HG02763 (cell line): ENCODE measurements at regions not wholly inside any gene's neighbourhood (a gene's known extent, or its start where the extent isn't known, plus 50 kb on each side); places are given as distances from the start of the nearest gene placed in this dataset.

Experiments used
- ATAC-seq: cut with Tn5 transposase; IDR thresholded peaks from one replicate; pipeline ENCODE4 v1.9.1; 2021; ENCODE audit warnings: mild to moderate bottlenecking, moderate library complexity; ENCODE audit not compliant: unreplicated experiment

DNA sequence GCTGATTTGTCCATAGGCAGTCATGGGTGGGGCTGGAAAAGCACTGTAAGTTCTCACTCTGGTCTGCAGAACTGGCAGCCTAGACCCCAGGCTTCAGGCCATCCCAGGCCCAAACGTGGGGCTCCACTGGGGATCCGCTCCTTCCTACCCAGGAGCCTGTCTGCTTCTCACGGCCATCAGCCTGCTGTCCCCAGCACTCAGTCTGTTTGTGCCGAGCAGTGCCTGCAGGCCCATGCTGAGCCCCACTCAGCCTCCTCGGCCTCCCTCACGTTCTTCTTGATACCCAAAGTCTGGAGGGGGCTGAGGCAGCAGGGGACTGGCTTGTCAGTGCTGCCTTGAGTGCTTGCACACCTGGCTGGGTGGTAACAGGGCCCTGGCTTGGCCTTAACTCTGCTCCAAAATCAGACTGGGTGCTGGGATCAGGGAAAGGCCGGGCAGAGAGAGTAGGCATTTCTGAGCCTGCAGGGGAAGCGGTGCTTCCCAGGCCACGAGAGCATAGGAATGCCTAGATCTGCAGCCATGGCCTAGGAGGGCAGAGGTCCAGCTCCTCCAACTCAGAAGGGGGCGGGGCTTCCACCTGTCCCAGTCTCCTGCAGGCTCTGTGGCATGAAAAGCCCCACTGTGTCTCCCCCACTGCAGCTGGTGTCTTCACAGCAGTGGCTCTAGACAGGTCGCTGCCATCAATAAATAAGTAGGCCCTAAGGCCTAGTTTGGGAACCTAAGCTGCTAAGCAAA is 772.4 kb upstream of the FBXO33 start:
- ATAC-seq: no peak

DNA sequence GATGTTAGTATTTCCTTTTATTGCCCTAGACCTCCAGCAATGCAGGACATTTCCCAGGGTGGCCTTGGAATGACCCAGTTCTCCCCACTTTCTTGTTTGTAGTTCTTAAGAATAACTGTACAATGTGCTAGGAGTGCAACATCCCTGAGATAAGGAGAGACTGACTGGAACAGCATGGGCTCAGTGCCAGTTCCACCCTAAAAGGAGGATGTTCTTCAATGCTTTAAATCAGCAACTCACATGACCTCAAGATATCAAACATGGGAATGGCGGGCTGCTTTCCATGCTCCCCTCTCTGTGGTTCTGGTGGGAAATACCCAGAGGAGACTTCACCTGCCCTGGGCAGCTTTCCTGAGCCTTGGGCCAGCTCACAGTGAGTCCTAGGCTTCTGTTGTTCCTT is 766.9 kb upstream of the FBXO33 start:
- no peak for ATAC-seq

DNA sequence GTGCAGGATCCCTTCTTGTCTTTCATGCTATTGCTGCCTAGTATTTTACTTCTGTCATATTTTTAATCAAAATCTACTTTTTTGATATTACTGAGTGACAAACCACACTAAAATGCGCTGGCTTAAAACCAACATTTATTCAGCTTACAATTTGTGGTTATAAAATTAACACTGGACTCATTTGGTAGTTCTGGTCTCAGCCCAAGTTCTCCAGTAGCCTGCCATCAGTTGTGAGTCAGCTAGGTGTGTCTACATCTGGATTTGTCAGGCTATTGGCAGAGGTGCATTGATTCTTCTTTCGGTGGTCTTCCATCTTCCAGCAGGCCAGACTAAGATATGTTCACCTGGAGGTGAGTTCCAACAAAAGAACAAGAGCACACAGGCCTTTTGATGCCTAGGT is 765.1 kb upstream of the FBXO33 start:
- ATAC-seq: no peak

DNA sequence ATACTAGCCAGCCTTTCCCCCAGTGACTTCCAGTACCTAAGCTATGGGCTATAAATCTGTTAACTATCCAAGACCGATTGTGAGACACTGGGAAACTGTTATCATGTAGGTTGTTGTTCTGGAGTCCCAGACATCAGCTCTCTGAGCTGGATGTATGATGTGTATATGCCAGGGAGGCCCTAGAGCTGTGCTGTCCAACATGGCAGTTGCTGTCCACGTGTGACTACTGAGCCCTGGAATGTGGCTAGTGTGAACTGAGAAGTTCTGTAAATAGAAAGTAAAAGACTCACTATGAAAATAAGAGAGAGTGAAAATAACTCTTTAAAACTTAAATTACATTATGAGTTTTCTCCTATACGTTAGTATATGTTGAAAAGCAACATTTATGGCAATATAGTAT is 755.8 kb upstream of the FBXO33 start:
- no peak for ATAC-seq

DNA sequence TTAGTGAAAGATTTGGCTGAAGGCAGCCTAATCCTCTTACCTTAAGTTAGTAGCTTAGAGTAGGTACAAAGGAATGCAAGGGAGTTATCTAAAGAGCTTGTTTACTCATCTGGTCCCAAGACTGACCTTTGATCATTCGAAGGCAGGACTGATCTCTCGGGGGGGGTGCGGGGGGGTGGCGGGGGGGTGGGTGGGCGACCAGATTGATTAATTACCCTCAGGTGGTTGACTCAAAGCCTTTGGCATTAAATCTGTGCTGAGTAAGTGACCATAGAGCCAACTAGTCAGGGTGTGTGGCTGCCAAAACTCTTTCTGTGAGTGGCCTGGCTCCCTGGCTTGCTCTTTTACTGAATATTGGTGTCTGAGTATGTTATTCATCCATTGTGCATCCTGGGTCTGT is 731.9 kb upstream of the FBXO33 start:
- ATAC-seq: no peak

DNA sequence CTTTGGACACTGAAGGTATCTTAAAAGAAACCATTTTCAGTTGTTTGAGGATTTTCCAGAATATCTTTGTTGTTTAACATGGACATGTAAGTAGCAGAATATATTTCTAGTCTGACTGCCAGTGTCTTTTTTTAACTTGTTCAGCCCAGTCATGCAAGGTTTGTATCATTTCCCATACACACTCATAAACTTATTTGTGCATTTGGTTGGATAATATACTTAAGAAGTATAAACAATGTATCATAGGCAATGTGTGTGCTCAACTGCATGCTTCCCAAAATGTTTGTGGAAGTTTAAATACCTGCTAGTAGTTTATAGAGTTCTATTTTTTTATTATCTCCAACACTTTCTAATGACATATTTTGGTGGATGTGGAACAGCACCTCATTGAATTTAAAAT is 707.4 kb upstream of the FBXO33 start:
- no peak for ATAC-seq

DNA sequence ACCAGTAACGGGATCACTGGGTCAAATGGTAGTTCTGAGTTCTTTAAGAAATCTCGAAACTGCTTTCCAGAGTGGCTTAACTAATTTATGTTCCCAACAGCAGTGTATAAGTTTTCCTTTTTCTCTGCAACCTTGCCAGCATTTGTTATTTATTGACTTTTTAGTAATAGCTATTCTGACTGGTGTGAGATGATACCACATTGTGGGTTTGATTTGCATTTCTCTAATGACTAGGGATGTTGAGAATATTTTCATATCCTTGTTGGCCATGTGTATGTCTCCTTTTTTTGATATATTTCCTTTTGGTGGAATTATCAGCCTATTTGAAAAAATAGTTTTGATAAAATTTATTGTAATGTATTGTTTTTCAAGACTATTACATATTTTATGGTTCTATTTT is 701.2 kb upstream of the FBXO33 start:
- ATAC-seq: no peak

DNA sequence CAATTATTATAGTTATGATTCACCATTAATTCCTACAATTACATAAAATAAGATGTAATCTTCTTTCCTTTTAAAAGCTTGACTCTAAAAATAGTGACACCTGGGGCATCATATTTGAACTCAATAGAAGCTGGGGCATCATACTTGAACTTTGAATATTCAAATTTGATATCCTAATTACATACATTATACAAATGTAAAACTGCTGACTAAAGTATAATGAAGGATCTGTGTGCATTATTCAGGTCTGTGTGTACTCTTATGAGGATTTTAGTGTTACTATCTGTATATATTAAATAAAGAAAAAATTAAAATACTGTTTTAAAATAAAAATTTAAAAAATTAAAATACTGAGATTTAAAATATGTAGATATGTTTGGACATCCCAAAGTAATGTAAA is 696.9 kb upstream of the FBXO33 start:
- ATAC-seq: no peak

DNA sequence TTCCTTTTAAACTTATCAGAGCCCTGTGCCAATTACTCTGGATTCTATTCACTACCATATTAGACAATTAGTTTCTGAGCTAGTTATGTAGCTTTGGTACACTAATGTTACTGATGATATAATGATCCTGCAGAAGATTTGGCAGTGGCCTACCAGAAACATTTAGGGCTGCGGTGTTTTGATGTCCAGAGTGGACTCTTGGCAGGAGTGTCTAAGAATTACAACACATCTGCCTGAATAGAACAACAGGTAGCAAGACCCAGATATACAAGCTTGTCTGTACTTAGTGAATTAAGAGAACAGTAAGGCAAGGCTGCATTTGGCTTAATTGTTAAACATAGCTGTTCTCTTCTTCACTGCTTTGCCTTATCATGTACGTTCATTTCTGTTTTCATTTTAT is 691.6 kb upstream of the FBXO33 start:
- no peak for ATAC-seq

DNA sequence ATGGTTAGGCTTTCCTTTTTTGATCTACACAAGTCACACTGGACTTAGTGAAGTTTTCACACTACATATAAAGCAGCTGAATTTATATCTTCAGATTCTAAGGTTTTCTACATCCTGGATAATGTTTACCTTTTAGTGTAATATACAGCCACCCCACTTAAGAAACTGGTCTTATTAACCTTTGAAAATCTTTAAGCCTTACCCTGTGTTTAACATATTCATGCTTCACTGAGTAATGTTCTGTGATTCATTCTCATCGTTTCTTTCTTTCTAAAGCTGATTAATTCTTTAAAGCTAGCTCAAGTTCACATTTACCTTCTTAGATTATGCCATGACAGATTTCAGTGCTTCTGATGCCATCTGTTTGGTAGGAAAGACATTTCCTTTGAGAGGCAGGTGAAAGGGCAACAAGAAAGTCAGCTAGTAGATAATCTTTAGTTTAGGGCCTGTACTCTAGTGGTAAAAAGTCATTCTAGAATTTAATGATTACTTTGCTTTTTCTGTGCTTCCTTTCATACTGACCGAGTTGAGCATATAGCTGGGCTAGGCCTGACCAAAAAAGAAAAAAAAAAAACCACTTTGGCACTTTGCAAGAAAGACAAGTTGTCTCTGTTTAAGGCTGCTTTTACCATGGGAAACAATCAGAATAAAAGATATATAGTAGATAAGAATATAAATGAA is 690.9 kb upstream of the FBXO33 start:
- ATAC-seq: no peak

DNA sequence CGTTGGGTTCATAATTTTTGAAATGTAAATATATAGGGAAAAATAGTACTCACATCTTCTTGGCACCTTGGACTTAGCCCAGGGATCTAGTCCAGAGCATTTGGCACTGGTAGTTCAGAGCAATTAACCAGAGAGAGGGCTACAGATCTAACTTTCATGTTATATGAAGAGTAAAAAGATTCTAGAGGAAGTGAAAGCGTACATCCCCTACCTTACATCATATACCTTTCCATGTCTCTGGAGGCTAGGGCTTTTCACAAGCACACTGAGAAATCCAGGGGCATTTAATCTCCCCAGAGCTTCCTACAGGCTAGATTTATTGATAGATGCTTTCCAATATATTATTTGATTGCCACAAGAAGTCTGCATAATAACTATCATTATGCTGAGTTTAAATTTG is 687.5 kb upstream of the FBXO33 start:
- peak; percentile 49 for ATAC-seq

DNA sequence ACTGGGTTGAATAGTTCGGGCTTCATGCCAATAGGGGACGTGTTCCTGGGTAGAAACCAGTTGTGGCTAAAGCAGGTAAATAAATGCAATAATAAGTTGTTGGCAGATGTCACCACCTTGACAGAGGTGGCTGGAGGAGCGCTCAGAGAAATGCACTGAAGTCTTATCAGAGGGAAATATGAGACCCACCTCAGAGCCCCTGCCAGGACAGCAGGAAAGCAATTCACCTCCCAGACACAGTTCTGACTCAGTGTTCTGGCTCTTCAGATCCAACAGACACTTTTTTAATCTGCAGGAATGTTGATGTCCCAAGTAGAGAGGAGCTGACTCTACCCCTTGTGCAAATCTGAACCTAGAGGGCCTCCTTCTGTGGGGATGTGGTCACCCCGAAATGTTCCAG is 687.1 kb upstream of the FBXO33 start:
- ATAC-seq: peak; percentile 24

DNA sequence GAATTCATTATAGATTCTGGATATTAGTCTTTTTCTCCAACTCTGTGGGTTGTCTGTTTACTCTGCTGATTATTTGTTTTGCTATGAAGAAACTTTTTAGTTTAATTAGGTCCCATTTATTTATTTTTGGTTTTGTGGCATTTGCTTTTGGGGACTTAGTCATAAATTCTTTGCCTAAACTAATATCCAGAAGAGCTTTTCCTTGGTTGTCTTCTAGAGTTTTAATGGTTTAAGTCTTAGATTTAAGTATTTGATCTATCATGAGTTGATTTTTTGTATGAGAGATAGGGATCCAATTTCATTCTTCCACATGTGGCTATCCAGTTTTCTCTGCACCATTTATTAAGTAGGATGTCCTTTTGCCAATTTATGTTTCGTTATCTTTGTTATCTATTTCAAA is 683.4 kb upstream of the FBXO33 start:
- ATAC-seq: no peak

DNA sequence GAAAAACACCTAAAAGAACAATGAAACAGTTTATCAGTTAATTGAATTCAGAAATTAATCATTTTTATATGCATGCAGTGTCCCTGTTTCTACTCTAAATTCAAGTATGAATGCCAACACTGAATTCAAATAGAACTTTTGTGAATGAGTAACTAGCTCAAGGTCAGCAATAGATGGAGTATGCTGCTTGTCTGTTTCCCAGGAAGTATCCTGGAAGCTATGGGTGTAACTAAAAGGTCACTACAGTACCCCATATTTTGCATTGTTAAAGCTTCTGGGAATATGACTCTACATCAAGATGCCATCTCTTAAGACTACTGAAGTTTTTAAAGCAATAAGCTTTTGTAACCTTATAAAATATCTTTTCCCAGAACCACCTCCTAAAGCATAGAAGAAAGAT is 681.4 kb upstream of the FBXO33 start:
- ATAC-seq: no peak

DNA sequence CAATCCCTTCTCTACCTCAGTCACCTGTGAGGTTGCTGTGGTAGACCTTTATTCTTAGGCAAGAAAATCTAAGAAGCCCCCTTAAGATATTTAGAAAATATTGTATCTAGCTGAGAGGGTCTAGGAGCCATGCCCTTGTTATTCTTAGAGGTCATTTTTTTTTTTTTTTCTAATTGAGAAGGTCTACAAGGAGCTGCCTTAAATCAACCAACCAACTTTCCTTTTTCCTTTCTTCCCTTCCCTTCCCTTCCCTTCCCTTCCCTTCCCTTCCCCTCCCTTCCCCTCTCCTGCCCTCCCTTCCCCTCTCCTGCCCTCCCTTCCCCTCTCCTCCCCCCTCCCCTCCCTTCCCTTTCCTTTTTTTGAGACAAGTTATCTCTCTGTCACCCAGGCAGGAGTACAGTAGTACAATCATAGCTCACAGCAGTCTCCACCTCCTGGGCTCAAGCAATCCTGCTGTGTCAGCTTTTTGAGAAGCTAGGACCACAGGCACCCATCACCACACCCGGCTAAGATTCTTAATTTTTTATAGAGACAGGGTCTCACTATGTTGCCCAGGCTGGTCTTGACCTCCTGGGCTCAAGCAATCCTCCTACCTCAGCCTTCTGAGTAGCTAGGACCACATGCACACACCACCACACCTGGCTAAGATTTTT is 668.4 kb upstream of the FBXO33 start:
- ATAC-seq: no peak

DNA sequence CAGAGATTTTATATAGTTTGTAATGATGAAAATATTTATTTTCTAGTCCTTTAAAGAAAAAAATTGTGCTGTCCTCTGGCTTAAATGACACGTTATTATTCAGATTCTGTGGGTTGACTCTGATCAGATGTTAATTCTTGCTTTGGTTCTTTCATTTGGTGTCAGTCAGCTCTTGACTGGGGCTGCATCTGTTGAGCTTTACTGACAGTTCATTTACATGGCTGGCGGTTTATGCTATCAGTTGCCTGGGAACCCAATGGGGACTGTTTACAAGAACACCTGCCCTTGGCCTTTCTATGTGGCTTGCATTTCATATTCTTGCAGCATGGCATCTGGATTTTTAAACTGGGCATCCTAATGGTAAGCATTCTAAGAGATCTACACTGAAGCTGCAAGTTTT is 667.1 kb upstream of the FBXO33 start:
- ATAC-seq: no peak

DNA sequence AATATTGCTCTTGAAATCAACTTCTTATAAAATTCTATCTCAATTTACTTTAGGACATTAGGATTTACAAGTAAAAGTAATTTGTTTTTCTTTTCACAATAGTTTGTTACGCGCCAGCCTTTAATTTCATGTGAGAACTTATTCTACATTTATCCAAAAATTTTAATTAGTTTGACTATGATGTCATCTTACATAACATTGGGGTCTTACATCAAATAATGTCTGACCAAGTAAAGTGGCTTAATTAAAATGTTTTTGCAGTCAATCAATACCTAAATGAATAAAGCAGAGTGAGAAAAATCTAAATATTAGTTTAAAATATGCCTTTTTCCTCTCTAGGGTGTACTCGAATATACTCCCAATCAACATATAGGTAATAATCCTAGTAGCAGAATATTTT is 666.2 kb upstream of the FBXO33 start:
- ATAC-seq: no peak

DNA sequence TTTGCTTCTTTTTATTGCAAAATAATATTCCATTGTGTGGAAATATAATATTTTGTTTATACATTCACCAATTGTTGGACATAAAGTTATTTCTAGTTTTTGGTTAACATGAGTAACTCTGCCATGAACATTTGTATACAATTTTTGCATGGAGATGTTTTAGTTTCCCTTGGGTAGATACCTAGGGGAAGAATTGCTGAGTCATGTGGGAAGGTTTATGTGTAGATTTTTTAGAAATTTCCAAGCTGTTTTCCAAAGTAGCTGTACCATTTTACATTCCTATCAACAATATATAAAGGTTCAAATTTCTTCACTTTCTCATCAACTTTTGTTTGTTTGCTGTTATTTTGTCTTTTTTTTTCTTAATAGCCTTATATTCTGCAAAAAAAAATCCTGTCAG is 664.7 kb upstream of the FBXO33 start:
- ATAC-seq: no peak

DNA sequence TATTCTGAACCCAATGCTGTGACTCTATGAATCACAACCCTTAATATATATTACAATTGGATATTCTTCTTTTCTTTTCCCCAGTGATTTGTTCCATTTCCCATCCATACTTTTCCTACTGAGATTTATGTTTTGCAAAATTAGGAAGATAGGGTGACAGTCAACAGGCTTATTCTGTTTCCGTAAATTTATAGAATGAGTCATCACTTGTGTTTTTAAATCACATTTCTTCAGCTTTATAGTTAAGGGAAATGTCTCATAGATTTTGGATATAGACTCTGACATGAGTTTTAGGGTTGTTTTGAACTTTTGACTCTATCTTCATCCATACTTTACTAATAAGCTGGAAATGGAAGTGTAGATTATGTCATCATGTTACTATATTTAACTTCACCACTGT is 661.6 kb upstream of the FBXO33 start:
- no peak for ATAC-seq

DNA sequence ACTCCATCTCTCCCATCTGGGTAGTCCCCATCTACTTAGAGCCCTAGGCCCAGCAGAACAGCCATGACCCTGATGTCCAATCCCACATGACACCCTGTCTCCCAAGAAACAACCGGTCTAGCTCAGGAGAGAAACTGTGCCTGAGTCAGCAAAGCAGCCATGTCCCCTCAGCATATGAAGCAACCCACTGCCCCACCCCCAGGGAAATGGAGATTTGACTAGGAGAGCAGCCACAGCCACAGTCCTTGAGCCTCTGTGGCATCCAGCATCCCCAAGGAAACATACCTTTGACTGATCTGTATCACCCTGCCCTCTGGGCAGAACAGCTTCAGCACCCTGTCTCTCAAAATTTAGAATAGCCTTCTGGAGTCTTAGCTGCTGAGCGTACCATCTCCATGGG is 641.9 kb upstream of the FBXO33 start:
- no peak for ATAC-seq

DNA sequence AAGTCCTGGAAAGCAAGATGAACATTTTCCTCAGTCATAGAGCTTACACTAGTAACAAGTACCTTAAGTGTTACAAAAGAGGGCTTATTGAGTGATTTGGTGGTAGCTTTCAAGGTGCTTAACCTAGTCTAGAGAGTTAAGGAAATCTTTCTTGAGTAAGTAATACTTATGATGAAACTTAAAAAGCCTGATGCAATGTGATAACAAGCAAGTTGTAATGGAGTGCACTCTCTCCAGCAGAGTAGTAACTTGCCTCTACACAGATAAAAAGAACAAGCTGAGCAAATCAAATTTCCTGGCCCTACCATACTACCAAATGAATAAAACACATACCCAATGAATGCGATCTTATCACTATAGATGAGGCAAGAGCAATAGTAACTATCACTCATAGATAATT is 639.9 kb upstream of the FBXO33 start:
- no peak for ATAC-seq
